HG03460 (cell line): ENCODE measurements at regions not wholly inside any gene's neighbourhood (a gene's known extent, or its start where the extent isn't known, plus 50 kb on each side); places are given as distances from the start of the nearest gene placed in this dataset.
A peak's percentile ranks its signal among the peaks of the same experiment; 100 is the strongest.
"Not testable (repeated sequence)": the region's sequence is repeated elsewhere in the genome, so short reads cannot be mapped to it uniquely, and the experiment has no call there.

Source experiments
- ATAC-seq: cut with Tn5 transposase; IDR thresholded peaks from one replicate; pipeline ENCODE4 v1.9.1; 2021; ENCODE audit not compliant: unreplicated experiment

GRCh38 chr9:34907044-34907443 lies 51.0 kb upstream of the PHF24 start:
- ATAC-seq: no peak

- ATAC-seq: no peak
These were observed 58.4 kb upstream of the PHF24 start for GRCh38 chr9:34899535-34900158.

GRCh38 chr9:34898846-34899245 lies 59.2 kb upstream of the PHF24 start:
- ATAC-seq: no peak

GRCh38 chr9:34896112-34896511 lies 62.0 kb upstream of the PHF24 start:
- no peak for ATAC-seq

GRCh38 chr9:34892886-34893285 lies 65.2 kb upstream of the PHF24 start:
- no peak for ATAC-seq

GRCh38 chr9:34891386-34891785 lies 66.7 kb upstream of the PHF24 start:
- ATAC-seq: no peak

GRCh38 chr9:34887841-34888240 lies 70.2 kb upstream of the PHF24 start:
- no peak for ATAC-seq

- ATAC-seq: peak; percentile 78
These were observed 73.3 kb upstream of the PHF24 start for GRCh38 chr9:34884747-34885189.

- no peak for ATAC-seq
These were observed 82.0 kb upstream of the PHF24 start for GRCh38 chr9:34876096-34876495.

- ATAC-seq: no peak
These were observed 88.7 kb upstream of the PHF24 start for GRCh38 chr9:34869390-34869789.

GRCh38 chr9:34866614-34867013 lies 91.5 kb upstream of the PHF24 start:
- no peak for ATAC-seq

- ATAC-seq: no peak
These were observed 94.7 kb upstream of the PHF24 start for GRCh38 chr9:34863426-34863825.

- no peak for ATAC-seq
These were observed 95.2 kb upstream of the PHF24 start for GRCh38 chr9:34862836-34863235.

GRCh38 chr9:34862043-34862442 lies 96.0 kb upstream of the PHF24 start:
- ATAC-seq: no peak

- not testable (repeated sequence) for ATAC-seq
These were observed 103.1 kb upstream of the PHF24 start for GRCh38 chr9:34855016-34855415.

GRCh38 chr9:34830068-34830467 lies 120.1 kb upstream of the CCL21 start:
- ATAC-seq: no peak

- no peak for ATAC-seq
These were observed 117.1 kb upstream of the CCL21 start for GRCh38 chr9:34826999-34827538.

- no peak for ATAC-seq
These were observed 115.8 kb upstream of the CCL21 start for GRCh38 chr9:34825775-34826174.

GRCh38 chr9:34823778-34824177 lies 113.8 kb upstream of the CCL21 start:
- ATAC-seq: no peak

- no peak for ATAC-seq
These were observed 100.2 kb upstream of the CCL21 start for GRCh38 chr9:34810187-34810524.

- ATAC-seq: no peak
These were observed 99.7 kb upstream of the CCL21 start for GRCh38 chr9:34809504-34810186.

- no peak for ATAC-seq
These were observed 93.0 kb upstream of the CCL21 start for GRCh38 chr9:34802916-34803315.

GRCh38 chr9:34797367-34797766 lies 87.4 kb upstream of the CCL21 start:
- no peak for ATAC-seq
